H1 (cell line): ENCODE measurements at regions not wholly inside any gene's neighbourhood (a gene's known extent, or its start where the extent isn't known, plus 50 kb on each side); places are given as distances from the start of the nearest gene placed in this dataset.

Experiments
- CTCF ChIA-PET: fragments of 300-600 bp; sonication (Branson Sonifier 250); formaldehyde crosslinking; loops from one replicate; lab custom pipeline; 2021; ENCODE audit not compliant: partially characterized antibody; lab: Charles Lee
- POLR2A ChIA-PET: fragments of 300-600 bp; sonication (Branson Sonifier 250); formaldehyde crosslinking; loops from one replicate; lab custom pipeline; 2021; ENCODE audit warnings: inconsistent platforms; ENCODE audit not compliant: partially characterized antibody; lab: Charles Lee
- DNase-seq, 2 experiments: peaks; one replicate each; pipeline versions ENCODE4 v3.0.0 to v3.0.0-alpha.2; 2010 to 2022; ENCODE audit warnings: low spot score in 2 of 2, low read depth in 1 of 2, mixed read lengths in 1 of 2
- FAIRE-seq: peaks from 2 replicates; lab custom pipeline; 2011; peaks lifted over from hg19 to GRCh38; lab: Jason Lieb, UNC
- H2AFZ ChIP-seq: 2 replicates; pipeline ENCODE4 v1.8.1; 2012; ENCODE audit warnings: low read length, inconsistent platforms
- H2AK5ac ChIP-seq: 2 replicates; pipeline ENCODE4 v1.6.1; 2013; ENCODE audit warnings: low read depth, low read length
- H2BK120ac ChIP-seq: replicated peaks from 2 replicates; pipeline ENCODE3; 2013; ENCODE audit warnings: low read depth, low read length, inconsistent platforms
- H2BK12ac ChIP-seq: 2 replicates; pipeline ENCODE4 v1.6.1; 2013; ENCODE audit warnings: low read depth, low read length
- H2BK15ac ChIP-seq: 2 replicates; pipeline ENCODE4 v1.6.1; 2013; ENCODE audit warnings: low read length
- H2BK20ac ChIP-seq: 2 replicates; pipeline ENCODE4 v1.6.1; 2013; ENCODE audit warnings: low read length
- H2BK5ac ChIP-seq: 2 replicates; pipeline ENCODE4 v1.6.1; 2013; ENCODE audit warnings: low read depth, low read length
- H3K14ac ChIP-seq: 2 replicates; pipeline ENCODE4 v1.6.1; 2013; ENCODE audit warnings: inconsistent platforms; ENCODE audit not compliant: insufficient read length
- H3K18ac ChIP-seq: 2 replicates; pipeline ENCODE4 v1.6.1; 2013; ENCODE audit warnings: low read length; ENCODE audit errors: extremely low read depth
- H3K23ac ChIP-seq: 2 replicates; pipeline ENCODE4 v1.6.1; 2013; ENCODE audit warnings: inconsistent platforms; ENCODE audit not compliant: insufficient read length
- H3K23me2 ChIP-seq: 2 replicates; pipeline ENCODE4 v1.6.1; 2013; ENCODE audit warnings: low read depth, low read length
- H3K27ac ChIP-seq: 2 replicates; pipeline ENCODE4 v1.6.1; 2011; ENCODE audit warnings: low read depth, low read length, inconsistent platforms
- H3K27me3 ChIP-seq, 4 experiments: replicated peaks in 1 of 4; 1 replicate in 1 of 4; 2 replicates in 3 of 4; pipeline versions ENCODE4 v1.6.1 to v1.8.1; 2011 to 2013; ENCODE audit warnings: low read length in 3 of 4, mild to moderate bottlenecking in 3 of 4, inconsistent platforms in 2 of 4, mixed read lengths in 2 of 4, moderate library complexity in 1 of 4; ENCODE audit not compliant: control insufficient read depth in 3 of 4, insufficient read depth in 3 of 4; ENCODE audit errors: extremely low read depth in 1 of 4
- H3K36me3 ChIP-seq, 4 experiments: 2 replicates each; pipeline versions ENCODE4 v1.6.1 to v1.8.1; 2011 to 2013; ENCODE audit warnings: mild to moderate bottlenecking in 4 of 4, low read length in 3 of 4, moderate library complexity in 2 of 4, control low read depth in 1 of 4, inconsistent platforms in 1 of 4; ENCODE audit not compliant: insufficient read depth in 4 of 4, control insufficient read depth in 2 of 4
- H3K4ac ChIP-seq: replicated peaks from 2 replicates; pipeline ENCODE3; 2013; ENCODE audit warnings: low read length, low read depth, mixed read lengths, inconsistent platforms; ENCODE audit not compliant: insufficient read length
- H3K4me1 ChIP-seq, 4 experiments: replicated peaks in 1 of 4; 1 replicate in 1 of 4; 2 replicates in 3 of 4; pipeline versions ENCODE4 v1.6.1 to v1.8.1; 2011 to 2013; ENCODE audit warnings: low read length in 3 of 4, inconsistent platforms in 2 of 4, mixed read lengths in 1 of 4; ENCODE audit not compliant: insufficient read depth in 4 of 4, control insufficient read depth in 3 of 4
- H3K4me2 ChIP-seq, 2 experiments: 2 replicates each; pipeline versions ENCODE4 v1.6.1 to v1.8.1; 2011 to 2013; ENCODE audit warnings: low read depth in 2 of 2, low read length in 2 of 2, control low read depth in 1 of 2, inconsistent platforms in 1 of 2, mild to moderate bottlenecking in 1 of 2; ENCODE audit not compliant: insufficient read depth in 1 of 2
- H3K4me3 ChIP-seq, 4 experiments: fragments of 200-600, 300-600 bp in 1 of 4; sonication (generic), shearing (Covaris generic), sonication (Bioruptor Twin) in 1 of 4; 2 replicates each; pipeline versions ENCODE4 v1.5.1 to v1.8.1; 2011 to 2016; ENCODE audit warnings: low read length in 4 of 4, low read depth in 3 of 4, control low read depth in 2 of 4, inconsistent platforms in 2 of 4, mild to moderate bottlenecking in 2 of 4, mixed read lengths in 1 of 4, moderate library complexity in 1 of 4; ENCODE audit not compliant: insufficient read depth in 2 of 4; ENCODE audit errors: extremely low read depth in 1 of 4
- H3K56ac ChIP-seq: replicated peaks from 2 replicates; pipeline ENCODE3; 2013; ENCODE audit warnings: low read depth, mild to moderate bottlenecking, mixed read lengths, low read length, inconsistent platforms; ENCODE audit not compliant: insufficient read length
- H3K79me1 ChIP-seq: 2 replicates; pipeline ENCODE4 v1.6.1; 2013; ENCODE audit warnings: low read depth, low read length, control low read depth
- H3K79me2 ChIP-seq, 2 experiments: 2 replicates each; pipeline versions ENCODE4 v1.6.1 to v1.8.1; 2012 to 2013; ENCODE audit warnings: low read length in 2 of 2, mild to moderate bottlenecking in 2 of 2, inconsistent platforms in 1 of 2; ENCODE audit not compliant: insufficient read depth in 2 of 2, control insufficient read depth in 1 of 2
- H3K9ac ChIP-seq, 4 experiments: replicated peaks in 1 of 4; 1 replicate in 1 of 4; 2 replicates in 3 of 4; pipeline versions ENCODE4 v1.6.1 to v1.8.1; 2011 to 2013; ENCODE audit warnings: low read depth in 3 of 4, low read length in 3 of 4, control low read depth in 2 of 4, mild to moderate bottlenecking in 2 of 4, moderate library complexity in 2 of 4, inconsistent platforms in 1 of 4; ENCODE audit errors: extremely low read depth in 1 of 4
- H3K9me3 ChIP-seq, 2 experiments: 2 replicates each; pipeline versions ENCODE4 v1.6.1 to v1.8.1; 2012 to 2013; ENCODE audit warnings: mild to moderate bottlenecking in 2 of 2, moderate library complexity in 2 of 2, control low read depth in 1 of 2, inconsistent platforms in 1 of 2, low read depth in 1 of 2, low read length in 1 of 2, mixed read lengths in 1 of 2; ENCODE audit not compliant: insufficient read depth in 2 of 2
- H4K20me1 ChIP-seq, 2 experiments: replicated peaks in 1 of 2; 2 replicates each; pipeline versions ENCODE3 to v1.8.1; 2011 to 2013; ENCODE audit warnings: inconsistent platforms in 2 of 2, low read length in 2 of 2, mild to moderate bottlenecking in 1 of 2; ENCODE audit not compliant: insufficient read depth in 2 of 2, control insufficient read depth in 1 of 2
- H4K5ac ChIP-seq: 2 replicates; pipeline ENCODE4 v1.6.1; 2013; ENCODE audit warnings: low read length, low read depth, mixed read lengths, inconsistent platforms; ENCODE audit not compliant: insufficient read length
- H4K8ac ChIP-seq: 2 replicates; pipeline ENCODE4 v1.8.0; 2013; ENCODE audit warnings: mild to moderate bottlenecking, moderate library complexity, low read length, inconsistent platforms; ENCODE audit not compliant: insufficient read depth; ENCODE audit errors: extremely low read depth
- H4K91ac ChIP-seq: replicated peaks from 2 replicates; pipeline ENCODE3; 2013; ENCODE audit warnings: low read length, mixed read lengths, inconsistent platforms; ENCODE audit not compliant: insufficient read length
- ATF3 ChIP-seq: IDR thresholded peaks from 2 replicates; pipeline ENCODE4 v1.6.1; 2011; ENCODE audit warnings: low read depth, mild to moderate bottlenecking, low read length; ENCODE audit not compliant: insufficient read depth
- BCL11A ChIP-seq, 2 experiments: IDR thresholded peaks; one replicate each; pipeline ENCODE4 v1.6.1; 2011; ENCODE audit warnings: low read depth in 2 of 2, low read length in 2 of 2, mild to moderate bottlenecking in 2 of 2
- CBX8 ChIP-seq: fragments of 300-800, 300-1000 bp; sonication (generic); IDR thresholded peaks from 2 replicates; pipeline ENCODE4 v1.7.1; 2016; ENCODE audit warnings: low read depth, low read length, borderline replicate concordance
- EGR1 ChIP-seq: IDR thresholded peaks from 2 replicates; pipeline ENCODE4 v1.6.1; 2011; ENCODE audit warnings: low read depth, low read length, borderline replicate concordance
- EP300 ChIP-seq, 2 experiments: IDR thresholded peaks; 1 replicate in 1 of 2; 2 replicates in 1 of 2; pipeline ENCODE4 v1.6.1; 2011 to 2012; ENCODE audit warnings: low read depth in 2 of 2, low read length in 2 of 2, mild to moderate bottlenecking in 2 of 2, borderline replicate concordance in 1 of 2, inconsistent platforms in 1 of 2, moderate library complexity in 1 of 2
- KDM1A ChIP-seq: fragments of 200-600, 300-600 bp; sonication (generic); IDR thresholded peaks from 2 replicates; pipeline ENCODE4 v1.7.1; 2016; ENCODE audit warnings: mild to moderate bottlenecking, low read length, borderline replicate concordance
- POLR2AphosphoS5 ChIP-seq: IDR thresholded peaks from 2 replicates; pipeline ENCODE4 v1.6.1; 2011; ENCODE audit warnings: low read depth, low read length
- SP2 ChIP-seq: IDR thresholded peaks from 2 replicates; pipeline ENCODE4 v1.6.1; 2012; ENCODE audit warnings: mild to moderate bottlenecking, low read length, inconsistent platforms
- SRF ChIP-seq: IDR thresholded peaks from 2 replicates; pipeline ENCODE4 v1.6.1; 2011; ENCODE audit warnings: mild to moderate bottlenecking, low read depth, low read length, moderate library complexity
- TAF7 ChIP-seq: optimal IDR thresholded peaks from 2 replicates; pipeline ENCODE3; 2011; ENCODE audit warnings: low read depth, mild to moderate bottlenecking, inconsistent platforms, low read length, moderate library complexity, borderline replicate concordance
- ZNF274 ChIP-seq: IDR thresholded peaks from 2 replicates; pipeline ENCODE4 v1.7.0; 2012; ENCODE audit warnings: low read length, borderline replicate concordance; ENCODE audit errors: extremely low read depth
- WGBS, 2 experiments: shearing (Covaris generic) in 1 of 2; methylation state at CpG; one replicate each; pipeline versions ENCODE4 v1.1.6 to v1.1.7; 2013 to 2015; ENCODE audit warnings: low lambda C conversion rate in 2 of 2, mixed read lengths in 2 of 2, inconsistent platforms in 1 of 2, low coverage in 1 of 2, missing lambda C conversion rate in 1 of 2; ENCODE audit not compliant: insufficient replicate concordance in 2 of 2, insufficient coverage in 1 of 2, insufficient read length in 1 of 2; ENCODE audit errors: extremely low coverage in 1 of 2, missing lambda C conversion rate in 1 of 2; 5-methylcytosine and 5-hydroxymethylcytosine counted together
- TF ChIP-seq, protein P1 (sequence below): IDR thresholded peaks from 2 replicates; pipeline ENCODE4 v1.6.1; 2011; ENCODE audit warnings: low read length, improper control_type of control experiment

DNA sequence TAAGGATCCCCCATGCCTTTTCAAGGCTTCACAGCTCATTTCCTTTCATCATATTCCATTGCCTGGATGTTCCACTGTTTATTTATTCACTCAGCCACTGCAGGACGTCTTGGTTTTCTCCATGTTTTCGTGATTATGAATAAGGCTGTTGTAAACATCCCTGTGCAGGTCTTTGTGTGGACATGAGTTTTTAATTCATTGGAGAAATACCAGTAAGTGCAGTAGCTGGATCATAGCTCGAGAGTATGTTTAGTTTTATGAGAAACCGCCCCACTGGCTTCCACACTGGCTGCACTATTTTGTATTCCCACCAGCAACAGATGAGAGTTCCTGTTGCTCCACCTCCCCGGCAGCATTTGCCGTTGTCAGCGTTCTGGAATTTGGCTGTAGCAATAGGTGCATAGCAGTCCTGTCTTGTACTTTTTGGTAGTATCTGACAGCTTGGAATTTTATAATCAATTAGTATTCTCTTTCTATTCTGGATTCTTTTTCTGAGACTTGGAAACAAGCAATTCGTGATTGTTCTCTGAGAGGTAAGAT, 269.9 kb upstream of the PITRM1 start:
- no peak overlapping the region for H3K23ac ChIP-seq
- no peak overlapping the region for H3K14ac ChIP-seq
- DNase-seq (no peak), FAIRE-seq (no peak)
- H4K20me1 ChIP-seq = no peaks in the 10 kb centered on the region
- POLR2A ChIA-PET = no interaction called here
- no peak overlapping the region for H2BK120ac ChIP-seq
- H3K9ac ChIP-seq = no peak overlapping the region
- H3K56ac ChIP-seq = no peak overlapping the region
- H2AFZ ChIP-seq = no peak overlapping the region
- no peaks in the 10 kb centered on the region for H3K79me1 ChIP-seq
- no peak overlapping the region for H3K4me2 ChIP-seq
- H2AK5ac ChIP-seq = no peak overlapping the region
- H3K36me3 ChIP-seq = no peaks in the 10 kb centered on the region
- no peaks in the 10 kb centered on the region for H3K27me3 ChIP-seq
- no peak overlapping the region for H2BK20ac ChIP-seq
- H3K4me3 ChIP-seq = no peak overlapping the region
- H2BK15ac ChIP-seq = no peak overlapping the region
- no peak overlapping the region for H3K18ac ChIP-seq
- 80% methylated on average over 8 of the region's 8 CpGs; no CpG with 5 or more reads in 1 of the 2 experiments for WGBS, 2 experiments
- H4K5ac ChIP-seq = no peak overlapping the region
- peaks cover 2 to 9% of the 10 kb centered on the region in 2 experiments; a peak in 2 of 4 replicates for H3K9me3 ChIP-seq
- no peak overlapping the region for H4K91ac ChIP-seq
- H3K4me1 ChIP-seq = no peaks in the 10 kb centered on the region
- no peak overlapping the region for H4K8ac ChIP-seq
- no peaks in the 10 kb centered on the region for H3K23me2 ChIP-seq
- CTCF ChIA-PET = no interaction called here
- H2BK12ac ChIP-seq = no peak overlapping the region
- no peak overlapping the region for H2BK5ac ChIP-seq
- TF ChIP-seq EGR1 (no peak), SRF (no peak), ZNF274 (no peak), CBX8 (no peak), BCL11A (IDR thresholded peaks at IDR 0.05; ENCODE audit: low read depth in 2 of 2, low read length in 2 of 2) (no peak), TAF7 (no peak), ATF3 (no peak), KDM1A (no peak), EP300 (IDR thresholded peaks at IDR 0.05; ENCODE audit: borderline replicate concordance in 1 of 2, low read depth in 2 of 2, low read length in 2 of 2) (no peak), POLR2AphosphoS5 (no peak), SP2 (no peak)
- TF ChIP-seq, protein P1, sequence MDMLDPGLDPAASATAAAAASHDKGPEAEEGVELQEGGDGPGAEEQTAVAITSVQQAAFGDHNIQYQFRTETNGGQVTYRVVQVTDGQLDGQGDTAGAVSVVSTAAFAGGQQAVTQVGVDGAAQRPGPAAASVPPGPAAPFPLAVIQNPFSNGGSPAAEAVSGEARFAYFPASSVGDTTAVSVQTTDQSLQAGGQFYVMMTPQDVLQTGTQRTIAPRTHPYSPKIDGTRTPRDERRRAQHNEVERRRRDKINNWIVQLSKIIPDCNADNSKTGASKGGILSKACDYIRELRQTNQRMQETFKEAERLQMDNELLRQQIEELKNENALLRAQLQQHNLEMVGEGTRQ = no peak
- TF ChIP-seq, all 59 proteins: peak for 0
- Histone ChIP-seq H3K4ac (no peak overlapping the region), H3K27ac (no peak overlapping the region), H3K79me2 (no peaks in the 10 kb centered on the region)
